ENCODE measurements at regions not wholly inside any gene's neighbourhood (a gene's known extent, or its start where the extent isn't known, plus 50 kb on each side); places are given as distances from the start of the nearest gene placed in this dataset.

- no TSS peak for BruUV-seq (replicated peaks)
Observed at GRCh38 chr11:35087648-35088047, 51.3 kb upstream of the CD44 start.

More at GRCh38 chr11:35087648-35088047, 51.3 kb upstream of the CD44 start:
- ATAC-seq (no peak), DNase-seq (ENCODE audit: extremely low read depth in 1 of 4, low spot score in 3 of 4) (no peak), FAIRE-seq (no peak)
- intact Hi-C loops (cut with micrococcal nuclease): no loop called here
- Histone ChIP-seq H3K9me3 (replicated peaks; ENCODE audit: control insufficient read depth, insufficient read depth, low read depth, low read length) (no peaks in the 10 kb centered on the region), H3K4me2 (ENCODE audit: insufficient read depth, low read length) (no peak overlapping the region), H3K9ac (ENCODE audit: insufficient read depth in 1 of 2, low read depth in 2 of 2, low read length in 2 of 2) (no peak overlapping the region), H3K4me1 (replicated peaks in 1 of 2; ENCODE audit: control insufficient read depth in 2 of 2, insufficient read depth in 2 of 2, low read length in 2 of 2) (peaks cover 1 to 12% of the 10 kb centered on the region in 2 experiments; a peak in 4 of 5 replicates), H3K36me3 (ENCODE audit: control insufficient read depth, insufficient read depth, low read length) (no peaks in the 10 kb centered on the region), H3K79me2 (ENCODE audit: control insufficient read depth, insufficient read depth, low read length) (no peaks in the 10 kb centered on the region), H4K20me1 (replicated peaks; ENCODE audit: control insufficient read depth, insufficient read depth, low read length) (no peaks in the 10 kb centered on the region), H2AFZ (ENCODE audit: low read depth, low read length) (peak overlapping the region; percentile 36), H3K4me3 (no peak overlapping the region), H3K27ac (ENCODE audit: extremely low read depth, low read depth, low read length) (no peak overlapping the region), H3K9me1 (ENCODE audit: control insufficient read depth, insufficient read depth, low read length) (no peaks in the 10 kb centered on the region), H3K27me3 (ENCODE audit: control insufficient read depth in 2 of 2, insufficient read depth in 2 of 2, low read length in 2 of 2) (peaks cover 0 to 5% of the 10 kb centered on the region in 2 experiments; a peak in 1 of 5 replicates)
- ChIA-PET POLR2A (interaction anchor here (0.8 kb wide), 1 partner anchor 39 kb away, joined by 3 read pairs; no protein-coding TSS in a partner anchor), CTCF (ENCODE audit: low intra/inter-chr PET ratio) (no interaction called here)
- TF ChIP-seq ZNF740 (CRISPR knock-in tag; IDR thresholded peaks at IDR 0.05) (no peak), ZNF740 (tag; IDR thresholded peaks at IDR 0.05) (peak in 1 of 2 experiments; percentile 29; a peak in 1 of 4 replicates), GABPA (tag; conservative IDR thresholded peaks at IDR 0.05; ENCODE audit: low read depth) (peak; percentile 74), NR2C2 (CRISPR knock-in tag; IDR thresholded peaks at IDR 0.05) (no peak), NR2C2 (tag; IDR thresholded peaks at IDR 0.05) (peak; percentile 53; the same call in 1 of the 2 replicates), NR2C1 (IDR thresholded peaks at IDR 0.05) (no peak), NR2C1 (tag; IDR thresholded peaks at IDR 0.05) (0 out of 2 replicates have a peak, but pooled peaks have one; percentile 11), HDAC1 (IDR thresholded peaks at IDR 0.05) (no peak), ZKSCAN8 (CRISPR knock-in tag; IDR thresholded peaks at IDR 0.05) (0 out of 2 replicates have a peak, but pooled peaks have one; percentile 34), ZNF41 (CRISPR knock-in tag; conservative IDR thresholded peaks at IDR 0.05) (no peak), REST (IDR thresholded peaks at IDR 0.05; ENCODE audit: borderline replicate concordance) (0 out of 2 replicates have a peak, but pooled peaks have one; percentile 11), REST (CRISPR knock-in tag; IDR thresholded peaks at IDR 0.05; ENCODE audit: low read depth) (no peak), RAD21 (CRISPR knock-in tag; conservative IDR thresholded peaks at IDR 0.05 in 1 of 2, IDR thresholded peaks at IDR 0.05 in 1 of 2) (0 out of 4 replicates have a peak, but pooled peaks of 1 of the 2 experiments have one; percentile 7)
- WGBS (ENCODE audit: insufficient coverage, low coverage, missing lambda C conversion rate): 0% methylated on average over 1 of the region's 1 CpG
- in situ Hi-C loops (cut with MboI): no loop called here
